HG03064 (cell line): ENCODE measurements at regions not wholly inside any gene's neighbourhood (a gene's known extent, or its start where the extent isn't known, plus 50 kb on each side); places are given as distances from the start of the nearest gene placed in this dataset.
"Not testable (repeated sequence)": the region's sequence is repeated elsewhere in the genome, so short reads cannot be mapped to it uniquely, and the experiment has no call there.

Source experiments
- ATAC-seq: cut with Tn5 transposase; IDR thresholded peaks from one replicate; pipeline ENCODE4 v1.9.1; 2021; ENCODE audit warnings: low read depth; ENCODE audit not compliant: unreplicated experiment

GRCh38 chrX:2640436-2641150 is 50.5 kb upstream of the CD99 start:
- no peak for ATAC-seq

DNA sequence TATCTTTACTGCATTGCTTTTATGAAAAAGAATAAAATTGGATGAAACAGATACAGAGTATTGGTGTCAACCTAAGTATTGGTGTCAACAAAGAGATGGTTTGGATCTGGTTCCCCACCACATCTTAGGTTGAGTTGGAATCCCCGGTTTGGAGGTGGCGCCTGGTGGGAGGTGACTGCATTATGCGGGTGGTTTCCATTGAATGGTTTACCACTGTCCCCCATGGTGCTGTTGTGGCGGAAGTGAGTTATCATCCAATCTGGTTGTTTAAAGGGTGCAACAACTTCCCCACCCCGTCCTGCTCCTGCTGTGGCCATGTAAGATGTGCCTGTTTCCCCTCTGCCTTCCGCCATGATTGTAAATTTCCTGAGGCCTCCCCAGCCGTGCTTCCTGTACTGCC is 52.8 kb upstream of the CD99 start:
- no peak for ATAC-seq

- ATAC-seq, result no peak
Measured at GRCh38 chrX:2635342-2635741, 55.8 kb upstream of the CD99 start.

GRCh38 chrX:2632533-2633504 is 58.3 kb upstream of the CD99 start:
- ATAC-seq, result no peak

- ATAC-seq, result no peak
Measured at GRCh38 chrX:2631743-2632532, 59.2 kb upstream of the CD99 start.

- ATAC-seq, result not testable (repeated sequence)
Measured at GRCh38 chrX:2630935-2631742, 60.0 kb upstream of the CD99 start.

DNA sequence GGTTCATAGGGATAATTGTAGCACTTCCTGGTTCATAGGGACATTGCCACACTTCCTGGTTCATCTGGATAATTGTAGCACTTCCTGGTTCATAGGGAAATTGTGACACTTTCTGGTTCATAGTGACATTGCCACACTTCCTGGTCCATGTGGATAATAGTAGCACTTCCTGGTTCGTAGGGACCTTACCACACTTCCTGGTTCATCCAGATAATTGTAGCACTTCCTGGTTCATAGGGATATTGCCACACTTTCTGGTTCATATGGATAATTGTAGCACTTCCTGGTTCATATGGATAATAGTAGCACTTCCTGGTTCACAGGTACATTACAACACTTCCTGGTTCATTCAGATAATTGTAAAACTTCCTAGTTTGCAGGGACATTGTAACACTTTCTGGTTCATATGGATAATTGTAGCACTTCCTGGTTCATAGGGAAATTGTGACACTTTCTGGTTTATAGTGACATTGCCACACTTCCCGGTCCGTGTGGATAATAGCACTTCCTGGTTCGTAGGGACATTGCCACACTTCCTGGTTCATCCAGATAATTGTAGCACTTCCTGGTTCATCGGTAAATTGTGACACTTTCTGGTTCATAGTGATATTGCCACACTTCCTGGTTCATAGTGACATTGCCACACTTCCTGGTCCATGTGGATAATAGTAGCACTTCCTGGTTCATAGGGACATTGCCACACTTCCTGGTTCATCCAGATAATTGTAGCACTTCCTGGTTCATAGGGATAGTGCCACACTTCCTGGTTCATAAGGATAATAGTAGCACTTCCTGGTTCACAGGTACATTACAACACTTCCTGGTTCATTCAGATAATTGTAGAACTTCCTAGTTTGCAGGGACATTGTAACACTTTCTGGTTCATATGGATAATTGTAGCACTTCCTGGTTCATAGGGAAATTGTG is 60.8 kb upstream of the CD99 start:
- not testable (repeated sequence) for ATAC-seq

GRCh38 chrX:2629316-2630007 is 61.6 kb upstream of the CD99 start:
- ATAC-seq, result no peak

DNA sequence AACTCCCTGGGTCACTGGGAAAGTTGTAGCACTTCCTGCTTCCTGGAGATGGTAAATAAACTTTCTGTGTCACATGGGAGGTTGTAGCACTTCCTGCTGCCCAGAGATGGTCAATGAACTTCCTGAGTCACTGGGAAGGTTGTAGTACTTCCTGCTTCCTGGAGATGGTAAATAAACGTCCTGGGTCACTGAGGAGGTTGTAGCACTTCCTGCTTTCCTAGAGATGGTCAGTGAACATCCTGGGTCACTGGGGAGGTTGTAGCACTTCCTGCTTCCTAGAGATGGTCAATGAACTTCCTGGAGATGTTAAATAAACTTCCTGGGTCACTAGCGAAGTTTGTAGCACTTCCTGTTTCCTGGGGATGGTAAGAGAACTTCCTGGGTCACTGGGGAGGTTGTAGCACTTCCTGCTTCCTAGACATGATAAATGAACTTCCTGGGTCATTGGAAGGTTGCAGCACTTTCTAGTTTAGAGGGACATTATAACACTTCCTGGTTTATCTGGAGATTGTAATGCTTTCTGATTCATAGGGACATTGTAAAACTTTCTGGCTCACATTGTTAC is 62.3 kb upstream of the CD99 start:
- no peak for ATAC-seq

GRCh38 chrX:2627272-2627867 is 63.7 kb upstream of the CD99 start:
- ATAC-seq, result no peak

- no peak for ATAC-seq
Measured at GRCh38 chrX:2626750-2627149, 64.3 kb upstream of the CD99 start.

- no peak for ATAC-seq
Measured at GRCh38 chrX:2620576-2620975, 70.5 kb upstream of the CD99 start.

DNA sequence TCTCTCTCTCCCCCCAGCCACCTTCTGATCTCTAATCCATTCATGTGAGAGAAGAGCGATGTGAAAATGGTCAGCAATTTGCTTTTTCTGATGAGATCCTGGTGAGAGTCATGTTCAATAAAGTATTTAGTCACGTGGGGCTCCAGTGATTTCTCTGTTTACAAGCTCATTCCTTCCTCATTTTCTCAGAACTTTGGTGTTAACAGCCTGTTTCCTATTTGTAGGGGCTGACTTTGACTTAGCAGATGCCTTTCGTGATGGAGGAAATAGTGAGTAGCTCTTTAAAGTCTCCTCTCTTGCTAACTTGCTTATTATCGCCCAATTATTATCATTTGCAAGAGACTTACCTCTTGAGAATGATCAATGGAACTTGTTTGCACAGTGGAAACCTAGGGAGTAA is 72.6 kb upstream of the CD99 start:
- ATAC-seq, result no peak

GRCh38 chrX:2614911-2615310 is 76.2 kb upstream of the CD99 start:
- ATAC-seq, result no peak

GRCh38 chrX:2610246-2611170 is 80.6 kb upstream of the CD99 start:
- no peak for ATAC-seq

DNA sequence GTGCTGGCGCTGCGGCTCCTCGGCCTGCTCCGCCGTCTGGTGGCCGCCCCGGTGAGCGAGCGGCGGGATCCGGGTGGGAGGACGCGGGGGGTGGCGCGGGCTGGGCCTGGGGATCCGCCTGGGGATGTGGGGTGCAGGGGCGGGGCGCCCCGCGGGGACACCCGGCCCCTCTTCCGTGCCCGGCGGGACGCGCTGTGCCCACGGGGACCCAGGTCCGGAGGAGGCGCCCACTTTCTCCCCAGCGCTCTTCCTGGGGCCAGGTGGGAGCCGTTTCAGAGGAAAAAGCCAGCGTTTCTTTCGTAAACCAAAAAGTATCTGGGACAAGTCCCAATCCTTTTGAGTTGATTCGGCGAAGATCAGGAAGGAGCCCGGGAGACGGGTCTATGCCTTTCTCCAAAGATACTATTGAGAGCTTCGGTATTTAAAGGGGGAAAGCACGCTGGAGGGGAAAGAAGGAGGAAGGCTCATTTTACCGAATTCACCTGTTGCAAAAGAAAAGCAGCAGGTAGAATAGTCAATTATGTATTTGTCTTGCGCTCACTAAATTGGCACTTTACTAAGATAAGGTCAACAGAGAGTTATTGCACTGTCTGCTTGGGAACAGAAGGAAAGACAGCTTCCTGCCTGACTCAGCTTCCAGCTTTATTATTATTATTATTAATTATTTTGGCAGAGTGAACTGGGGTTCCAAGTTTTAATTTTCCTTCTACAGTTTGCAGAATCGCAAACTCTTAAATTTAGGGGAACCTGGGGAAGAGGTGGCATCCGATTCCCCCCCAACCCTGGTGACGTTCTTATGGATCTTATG is 81.5 kb upstream of the CD99 start:
- ATAC-seq, result no peak
